H1 (cell line): ENCODE measurements at regions not wholly inside any gene's neighbourhood (a gene's known extent, or its start where the extent isn't known, plus 50 kb on each side); places are given as distances from the start of the nearest gene placed in this dataset.

Source experiments
- BCL11A ChIP-seq, 2 experiments: IDR thresholded peaks; one replicate each; pipeline ENCODE4 v1.6.1; 2011; ENCODE audit warnings: low read depth in 2 of 2, low read length in 2 of 2, mild to moderate bottlenecking in 2 of 2
- BRCA1 ChIP-seq: IDR thresholded peaks from 2 replicates; pipeline ENCODE4 v1.6.1; 2012; ENCODE audit warnings: low read depth, low read length, improper control_type of control experiment
- HDAC2 ChIP-seq, 2 experiments: fragments of 300-600 bp in 1 of 2; sonication (generic) in 1 of 2; IDR thresholded peaks; 2 replicates each; pipeline ENCODE4 v1.6.1; 2011 to 2012; ENCODE audit warnings: low read depth in 2 of 2, low read length in 2 of 2, mild to moderate bottlenecking in 2 of 2, moderate library complexity in 2 of 2, borderline replicate concordance in 1 of 2, inconsistent platforms in 1 of 2
- SUZ12 ChIP-seq: fragments of 200-600 bp; sonication (generic); IDR thresholded peaks from 2 replicates; pipeline ENCODE4 v1.6.1; 2012; ENCODE audit warnings: mild to moderate bottlenecking, inconsistent platforms, low read length, moderate library complexity, mixed read lengths
- YY1 ChIP-seq: IDR thresholded peaks from 2 replicates; pipeline ENCODE4 v1.6.1; 2011; ENCODE audit warnings: low read depth, mild to moderate bottlenecking, low read length

DNA sequence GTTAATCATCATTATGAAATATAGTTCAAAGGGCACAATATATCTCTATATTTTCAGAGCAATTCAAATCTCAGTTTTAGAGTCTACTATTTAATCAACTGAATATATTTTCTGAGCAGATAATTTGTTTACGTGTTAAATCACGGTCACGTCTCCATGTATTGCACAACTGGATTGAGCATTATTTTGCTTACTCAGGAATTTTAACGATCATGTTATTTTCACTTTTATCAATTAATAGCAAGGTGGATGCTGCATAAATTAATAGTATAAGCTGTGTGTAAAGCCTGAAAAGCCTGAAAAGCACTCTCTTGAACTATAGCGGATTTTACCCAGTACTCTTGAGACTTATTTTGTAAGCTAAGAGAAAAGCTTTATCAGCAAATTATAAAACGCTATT is 374.9 kb downstream of the MAGEB5 start (continued):
- TF ChIP-seq BCL11A (IDR thresholded peaks at IDR 0.05; ENCODE audit: low read depth in 2 of 2, low read length in 2 of 2) (no peak), SUZ12 (no peak), HDAC2 (IDR thresholded peaks at IDR 0.05; ENCODE audit: borderline replicate concordance in 1 of 2, low read depth in 2 of 2, low read length in 2 of 2) (no peak), BRCA1 (no peak), YY1 (no peak)
